GM21423 (cell line): ENCODE measurements at regions not wholly inside any gene's neighbourhood (a gene's known extent, or its start where the extent isn't known, plus 50 kb on each side); places are given as distances from the start of the nearest gene placed in this dataset.

Experiments used
- ATAC-seq: cut with Tn5 transposase; IDR thresholded peaks from one replicate; pipeline ENCODE4 v1.9.1; 2021; ENCODE audit warnings: mild to moderate bottlenecking, moderate library complexity; ENCODE audit not compliant: unreplicated experiment

GRCh38 chr14:97283841-97284240 is 486.7 kb downstream of the VRK1 start:
- ATAC-seq: no peak

- ATAC-seq: no peak
Measured at GRCh38 chr14:97287956-97288355, 490.8 kb downstream of the VRK1 start.

GRCh38 chr14:97290065-97290464 is 492.9 kb downstream of the VRK1 start:
- ATAC-seq: no peak

GRCh38 chr14:97290977-97291376 is 493.8 kb downstream of the VRK1 start:
- no peak for ATAC-seq

- no peak for ATAC-seq
Measured at GRCh38 chr14:97293659-97294058, 496.5 kb downstream of the VRK1 start.

GRCh38 chr14:97295108-97295710 is 498.0 kb downstream of the VRK1 start:
- ATAC-seq: no peak

- ATAC-seq: no peak
Measured at GRCh38 chr14:97296176-97296575, 499.0 kb downstream of the VRK1 start.

- no peak for ATAC-seq
Measured at GRCh38 chr14:97297100-97297499, 499.9 kb downstream of the VRK1 start.

GRCh38 chr14:97298331-97298730 is 501.1 kb downstream of the VRK1 start:
- no peak for ATAC-seq

GRCh38 chr14:97298736-97299135 is 501.6 kb downstream of the VRK1 start:
- ATAC-seq: no peak

GRCh38 chr14:97299661-97300060 is 502.5 kb downstream of the VRK1 start:
- no peak for ATAC-seq

GRCh38 chr14:97301931-97302559 is 504.9 kb downstream of the VRK1 start:
- ATAC-seq: no peak

GRCh38 chr14:97306133-97306759 is 509.1 kb downstream of the VRK1 start:
- no peak for ATAC-seq

- no peak for ATAC-seq
Measured at GRCh38 chr14:97306760-97307246, 509.6 kb downstream of the VRK1 start.

- ATAC-seq: no peak
Measured at GRCh38 chr14:97311411-97311810, 514.2 kb downstream of the VRK1 start.

- ATAC-seq: no peak
Measured at GRCh38 chr14:97312910-97313309, 515.7 kb downstream of the VRK1 start.

- no peak for ATAC-seq
Measured at GRCh38 chr14:97315790-97316189, 518.6 kb downstream of the VRK1 start.

- no peak for ATAC-seq
Measured at GRCh38 chr14:97318380-97318779, 521.2 kb downstream of the VRK1 start.

GRCh38 chr14:97319691-97320090 is 522.5 kb downstream of the VRK1 start:
- no peak for ATAC-seq

GRCh38 chr14:97328743-97329142 is 531.6 kb downstream of the VRK1 start:
- ATAC-seq: no peak

GRCh38 chr14:97329701-97330100 is 532.5 kb downstream of the VRK1 start:
- no peak for ATAC-seq

- ATAC-seq: no peak
Measured at GRCh38 chr14:97331058-97331457, 533.9 kb downstream of the VRK1 start.
